ENCODE measurements at regions not wholly inside any gene's neighbourhood (a gene's known extent, or its start where the extent isn't known, plus 50 kb on each side); places are given as distances from the start of the nearest gene placed in this dataset.

GRCh38 chr10:120110196-120110595, 217.7 kb downstream of the SEC23IP start:
- TF ChIP-seq CTBP1 (IDR thresholded peaks at IDR 0.05; ENCODE audit: borderline replicate concordance) (no peak), SUZ12 (IDR thresholded peaks at IDR 0.05) (no peak), LEF1 (IDR thresholded peaks at IDR 0.05; ENCODE audit: borderline replicate concordance) (no peak), NFRKB (IDR thresholded peaks at IDR 0.05) (no peak), PKNOX1 (IDR thresholded peaks at IDR 0.05) (no peak), ARNT (IDR thresholded peaks at IDR 0.05) (no peak), FOXM1 (IDR thresholded peaks at IDR 0.05; ENCODE audit: borderline replicate concordance) (no peak), SP1 (IDR thresholded peaks at IDR 0.05) (no peak), BHLHE40 (IDR thresholded peaks at IDR 0.05; ENCODE audit: borderline replicate concordance) (no peak), HDGF (IDR thresholded peaks at IDR 0.05; ENCODE audit: borderline replicate concordance) (no peak), TARDBP (IDR thresholded peaks at IDR 0.05) (no peak), FOXA1 (IDR thresholded peaks at IDR 0.05) (no peak), ZNF384 (IDR thresholded peaks at IDR 0.05) (no peak), FOXK2 (IDR thresholded peaks at IDR 0.05) (no peak)
